ENCODE measurements at regions not wholly inside any gene's neighbourhood (a gene's known extent, or its start where the extent isn't known, plus 50 kb on each side); places are given as distances from the start of the nearest gene placed in this dataset.
"Not testable (repeated sequence)": the region's sequence is repeated elsewhere in the genome, so short reads cannot be mapped to it uniquely, and the experiment has no call there.

GRCh38 chr7:150141525-150142345 is 181.4 kb upstream of the LRRC61 start:
- H3K4me1 Mint-ChIP-seq (ENCODE audit: low read depth, unreplicated experiment); H3K4me1 ChIP-seq; H3K36me3 Mint-ChIP-seq (ENCODE audit: insufficient read depth, unreplicated experiment); H3K27me3 Mint-ChIP-seq (ENCODE audit: insufficient read depth, unreplicated experiment); H3K4me3 Mint-ChIP-seq (ENCODE audit: unreplicated experiment); H3K27ac Mint-ChIP-seq (ENCODE audit: unreplicated experiment); H3K4me3 ChIP-seq (ENCODE audit: low read depth, low read length); DNase-seq; CTCF ChIA-PET; H3K36me3 ChIP-seq (ENCODE audit: control insufficient read depth, insufficient read depth, low read length); intact Hi-C loops (cut with micrococcal nuclease; ENCODE audit: unreplicated experiment); H3K9me3 ChIP-seq; H3K9me3 Mint-ChIP-seq (ENCODE audit: unreplicated experiment); POLR2A ChIA-PET; H3K27me3 ChIP-seq (replicated peaks; ENCODE audit: control insufficient read depth, insufficient read depth, low read length); BruUV-seq (replicated peaks): not testable (repeated sequence)

- POLR2A ChIA-PET; H3K27me3 Mint-ChIP-seq (ENCODE audit: insufficient read depth, unreplicated experiment); H3K36me3 ChIP-seq (ENCODE audit: control insufficient read depth, insufficient read depth, low read length); H3K9me3 ChIP-seq; H3K4me3 ChIP-seq (ENCODE audit: low read depth, low read length); H3K4me1 Mint-ChIP-seq (ENCODE audit: low read depth, unreplicated experiment); BruUV-seq (replicated peaks); CTCF ChIA-PET; H3K4me1 ChIP-seq; intact Hi-C loops (cut with micrococcal nuclease; ENCODE audit: unreplicated experiment); H3K27ac Mint-ChIP-seq (ENCODE audit: unreplicated experiment); H3K36me3 Mint-ChIP-seq (ENCODE audit: insufficient read depth, unreplicated experiment); H3K27me3 ChIP-seq (replicated peaks; ENCODE audit: control insufficient read depth, insufficient read depth, low read length); H3K4me3 Mint-ChIP-seq (ENCODE audit: unreplicated experiment); H3K9me3 Mint-ChIP-seq (ENCODE audit: unreplicated experiment); DNase-seq: not testable (repeated sequence)
Observed at GRCh38 chr7:150146124-150146523, 177.0 kb upstream of the LRRC61 start.

GRCh38 chr7:150147524-150147923 is 175.6 kb upstream of the LRRC61 start:
- H3K9me3 Mint-ChIP-seq (ENCODE audit: unreplicated experiment); H3K36me3 ChIP-seq (ENCODE audit: control insufficient read depth, insufficient read depth, low read length); POLR2A ChIA-PET; H3K27me3 ChIP-seq (replicated peaks; ENCODE audit: control insufficient read depth, insufficient read depth, low read length); H3K4me1 ChIP-seq; intact Hi-C loops (cut with micrococcal nuclease; ENCODE audit: unreplicated experiment); H3K27me3 Mint-ChIP-seq (ENCODE audit: insufficient read depth, unreplicated experiment); H3K9me3 ChIP-seq; H3K4me3 ChIP-seq (ENCODE audit: low read depth, low read length); H3K4me3 Mint-ChIP-seq (ENCODE audit: unreplicated experiment); H3K27ac Mint-ChIP-seq (ENCODE audit: unreplicated experiment); H3K36me3 Mint-ChIP-seq (ENCODE audit: insufficient read depth, unreplicated experiment); CTCF ChIA-PET; H3K4me1 Mint-ChIP-seq (ENCODE audit: low read depth, unreplicated experiment); DNase-seq; BruUV-seq (replicated peaks): not testable (repeated sequence)

- H3K27me3 Mint-ChIP-seq (ENCODE audit: insufficient read depth, unreplicated experiment); H3K4me1 ChIP-seq; DNase-seq; BruUV-seq (replicated peaks); intact Hi-C loops (cut with micrococcal nuclease; ENCODE audit: unreplicated experiment); CTCF ChIA-PET; H3K36me3 ChIP-seq (ENCODE audit: control insufficient read depth, insufficient read depth, low read length); H3K4me1 Mint-ChIP-seq (ENCODE audit: low read depth, unreplicated experiment); H3K9me3 Mint-ChIP-seq (ENCODE audit: unreplicated experiment); POLR2A ChIA-PET; H3K4me3 Mint-ChIP-seq (ENCODE audit: unreplicated experiment); H3K36me3 Mint-ChIP-seq (ENCODE audit: insufficient read depth, unreplicated experiment); H3K9me3 ChIP-seq; H3K27me3 ChIP-seq (replicated peaks; ENCODE audit: control insufficient read depth, insufficient read depth, low read length); H3K27ac Mint-ChIP-seq (ENCODE audit: unreplicated experiment); H3K4me3 ChIP-seq (ENCODE audit: low read depth, low read length): not testable (repeated sequence)
Observed at GRCh38 chr7:150156015-150156414, 167.1 kb upstream of the LRRC61 start.

GRCh38 chr7:150158696-150159095 is 164.5 kb upstream of the LRRC61 start:
- intact Hi-C loops (cut with micrococcal nuclease; ENCODE audit: unreplicated experiment); H3K27me3 ChIP-seq (replicated peaks; ENCODE audit: control insufficient read depth, insufficient read depth, low read length); CTCF ChIA-PET; DNase-seq; H3K4me3 ChIP-seq (ENCODE audit: low read depth, low read length); H3K9me3 Mint-ChIP-seq (ENCODE audit: unreplicated experiment); H3K9me3 ChIP-seq; H3K4me1 ChIP-seq; BruUV-seq (replicated peaks); H3K36me3 ChIP-seq (ENCODE audit: control insufficient read depth, insufficient read depth, low read length); H3K4me1 Mint-ChIP-seq (ENCODE audit: low read depth, unreplicated experiment); H3K4me3 Mint-ChIP-seq (ENCODE audit: unreplicated experiment); POLR2A ChIA-PET; H3K27me3 Mint-ChIP-seq (ENCODE audit: insufficient read depth, unreplicated experiment); H3K36me3 Mint-ChIP-seq (ENCODE audit: insufficient read depth, unreplicated experiment); H3K27ac Mint-ChIP-seq (ENCODE audit: unreplicated experiment): not testable (repeated sequence)

GRCh38 chr7:150169515-150169914 is 153.6 kb upstream of the LRRC61 start:
- H3K4me1 ChIP-seq; POLR2A ChIA-PET; H3K4me3 ChIP-seq (ENCODE audit: low read depth, low read length); H3K4me1 Mint-ChIP-seq (ENCODE audit: low read depth, unreplicated experiment); H3K27me3 Mint-ChIP-seq (ENCODE audit: insufficient read depth, unreplicated experiment); DNase-seq; H3K9me3 ChIP-seq; H3K27ac Mint-ChIP-seq (ENCODE audit: unreplicated experiment); H3K36me3 ChIP-seq (ENCODE audit: control insufficient read depth, insufficient read depth, low read length); H3K36me3 Mint-ChIP-seq (ENCODE audit: insufficient read depth, unreplicated experiment); H3K9me3 Mint-ChIP-seq (ENCODE audit: unreplicated experiment); H3K27me3 ChIP-seq (replicated peaks; ENCODE audit: control insufficient read depth, insufficient read depth, low read length); intact Hi-C loops (cut with micrococcal nuclease; ENCODE audit: unreplicated experiment); H3K4me3 Mint-ChIP-seq (ENCODE audit: unreplicated experiment); BruUV-seq (replicated peaks): not testable (repeated sequence)
- CTCF ChIA-PET = interaction anchor here (0.6 kb wide), 1 partner anchor 184 kb away, joined by 3 read pairs; no protein-coding TSS in a partner anchor

- POLR2A ChIA-PET; H3K27me3 Mint-ChIP-seq (ENCODE audit: insufficient read depth, unreplicated experiment); DNase-seq; H3K36me3 Mint-ChIP-seq (ENCODE audit: insufficient read depth, unreplicated experiment); H3K4me3 ChIP-seq (ENCODE audit: low read depth, low read length); H3K36me3 ChIP-seq (ENCODE audit: control insufficient read depth, insufficient read depth, low read length); BruUV-seq (replicated peaks); H3K4me3 Mint-ChIP-seq (ENCODE audit: unreplicated experiment); H3K9me3 ChIP-seq; CTCF ChIA-PET; H3K4me1 Mint-ChIP-seq (ENCODE audit: low read depth, unreplicated experiment); H3K9me3 Mint-ChIP-seq (ENCODE audit: unreplicated experiment); H3K27me3 ChIP-seq (replicated peaks; ENCODE audit: control insufficient read depth, insufficient read depth, low read length); H3K27ac Mint-ChIP-seq (ENCODE audit: unreplicated experiment); H3K4me1 ChIP-seq; intact Hi-C loops (cut with micrococcal nuclease; ENCODE audit: unreplicated experiment): not testable (repeated sequence)
Observed at GRCh38 chr7:150169943-150170490, 153.1 kb upstream of the LRRC61 start.

Measured in Caco-2 (cell line).